Neural crest cell (in vitro differentiated cells): ENCODE measurements at regions not wholly inside any gene's neighbourhood (a gene's known extent, or its start where the extent isn't known, plus 50 kb on each side); places are given as distances from the start of the nearest gene placed in this dataset.

Experiments used
- DNase-seq: peaks from one replicate; pipeline ENCODE4 v3.0.0; 2021; ENCODE audit warnings: low read depth, mixed read lengths, low spot score
- H3K27ac Mint-ChIP-seq: one replicate; pipeline ENCODE4 v1.8.0; 2021; ENCODE audit warnings: mild to moderate bottlenecking, mixed read lengths; ENCODE audit not compliant: unreplicated experiment
- H3K27me3 Mint-ChIP-seq: 2 replicates; pipeline ENCODE4 v1.8.0; 2021; ENCODE audit warnings: low read depth, mild to moderate bottlenecking, mixed read lengths
- H3K36me3 Mint-ChIP-seq: 2 replicates; pipeline ENCODE4 v1.8.0; 2021; ENCODE audit warnings: low read depth, mild to moderate bottlenecking, mixed read lengths
- H3K4me1 Mint-ChIP-seq: 2 replicates; pipeline ENCODE4 v1.8.0; 2021; ENCODE audit warnings: mixed read lengths
- H3K4me3 Mint-ChIP-seq: one replicate; pipeline ENCODE4 v1.8.0; 2021; ENCODE audit warnings: mild to moderate bottlenecking, mixed read lengths
- H3K9me3 Mint-ChIP-seq: 2 replicates; pipeline ENCODE4 v1.8.0; 2021; ENCODE audit warnings: mixed read lengths
- TF ChIP-seq, protein P1 (sequence below): fragments of 200-600 bp; sonication (generic); conservative IDR thresholded peaks from 2 replicates; pipeline ENCODE4 v1.5.0; 2021; ENCODE audit warnings: antibody characterized with exemption, mild to moderate bottlenecking

GRCh38 chr15:70197318-70197944 is 99.7 kb upstream of the TLE3 start:
- Mint-ChIP-seq H3K27ac (no peak overlapping the region), H3K9me3 (no peaks in the 10 kb centered on the region), H3K4me1 (peaks cover 39% of the 10 kb centered on the region), H3K36me3 (no peaks in the 10 kb centered on the region), H3K27me3 (peaks cover 9% of the 10 kb centered on the region), H3K4me3 (no peak overlapping the region)
- no peak for DNase-seq
- TF ChIP-seq, protein P1, sequence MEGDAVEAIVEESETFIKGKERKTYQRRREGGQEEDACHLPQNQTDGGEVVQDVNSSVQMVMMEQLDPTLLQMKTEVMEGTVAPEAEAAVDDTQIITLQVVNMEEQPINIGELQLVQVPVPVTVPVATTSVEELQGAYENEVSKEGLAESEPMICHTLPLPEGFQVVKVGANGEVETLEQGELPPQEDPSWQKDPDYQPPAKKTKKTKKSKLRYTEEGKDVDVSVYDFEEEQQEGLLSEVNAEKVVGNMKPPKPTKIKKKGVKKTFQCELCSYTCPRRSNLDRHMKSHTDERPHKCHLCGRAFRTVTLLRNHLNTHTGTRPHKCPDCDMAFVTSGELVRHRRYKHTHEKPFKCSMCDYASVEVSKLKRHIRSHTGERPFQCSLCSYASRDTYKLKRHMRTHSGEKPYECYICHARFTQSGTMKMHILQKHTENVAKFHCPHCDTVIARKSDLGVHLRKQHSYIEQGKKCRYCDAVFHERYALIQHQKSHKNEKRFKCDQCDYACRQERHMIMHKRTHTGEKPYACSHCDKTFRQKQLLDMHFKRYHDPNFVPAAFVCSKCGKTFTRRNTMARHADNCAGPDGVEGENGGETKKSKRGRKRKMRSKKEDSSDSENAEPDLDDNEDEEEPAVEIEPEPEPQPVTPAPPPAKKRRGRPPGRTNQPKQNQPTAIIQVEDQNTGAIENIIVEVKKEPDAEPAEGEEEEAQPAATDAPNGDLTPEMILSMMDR = no peak

- H3K9me3 Mint-ChIP-seq = peaks cover 3% of the 10 kb centered on the region
- peaks cover 9% of the 10 kb centered on the region for H3K27me3 Mint-ChIP-seq
- H3K27ac Mint-ChIP-seq = peak overlapping the region; percentile 11
- DNase-seq = no peak
- peak overlapping the region; percentile 2 for H3K4me3 Mint-ChIP-seq
- peaks cover 40% of the 10 kb centered on the region for H3K4me1 Mint-ChIP-seq
- no peaks in the 10 kb centered on the region for H3K36me3 Mint-ChIP-seq
- TF ChIP-seq, protein P1 = no peak
Measured at GRCh38 chr15:70196372-70197316, 98.9 kb upstream of the TLE3 start.

DNA sequence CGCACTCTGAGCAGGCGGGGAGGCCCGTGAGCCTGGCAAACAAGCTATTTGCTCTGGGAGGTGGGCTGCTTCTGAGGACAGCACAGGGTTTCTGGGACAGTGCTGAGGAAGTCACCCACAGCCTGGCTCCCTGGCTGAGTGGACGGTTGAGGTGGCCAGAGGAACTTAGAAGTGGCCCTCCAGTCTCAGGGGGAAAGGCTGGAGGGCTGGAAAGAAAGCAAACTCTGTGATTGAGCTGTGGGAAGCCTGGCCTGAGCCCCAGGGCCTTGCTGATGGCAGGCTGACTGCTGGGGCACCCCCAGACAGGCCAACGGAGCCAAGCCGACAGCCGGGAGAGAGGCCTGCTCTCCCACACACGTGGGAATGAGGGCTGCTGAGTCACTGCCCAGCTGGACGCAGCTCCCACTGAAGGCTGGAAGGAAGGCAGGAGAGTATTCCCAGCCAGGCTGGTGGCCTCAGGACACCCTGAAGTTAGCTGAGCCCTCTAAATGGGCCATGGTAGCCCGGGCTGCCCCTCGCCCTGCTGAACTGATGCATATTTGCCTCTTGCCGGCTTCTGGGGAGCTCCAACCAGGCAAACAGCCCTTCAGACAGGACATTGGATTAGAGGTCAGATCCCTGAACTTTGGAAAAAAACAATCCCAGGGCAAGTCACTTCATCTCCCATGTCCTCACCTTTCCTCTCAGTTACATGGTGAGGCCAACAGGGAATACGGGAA is 98.0 kb upstream of the TLE3 start:
- H3K27ac Mint-ChIP-seq = no peak overlapping the region

GRCh38 chr15:70195171-70195570 is 97.5 kb upstream of the TLE3 start:
- no peak for DNase-seq
- Mint-ChIP-seq H3K4me3 (no peak overlapping the region), H3K36me3 (no peaks in the 10 kb centered on the region), H3K9me3 (peaks cover 3% of the 10 kb centered on the region), H3K27ac (no peak overlapping the region), H3K4me1 (peaks cover 40% of the 10 kb centered on the region), H3K27me3 (peaks cover 9% of the 10 kb centered on the region)
- TF ChIP-seq, protein P1 = no peak

More for the DNA sequence above, 98.0 kb upstream of the TLE3 start:
- TF ChIP-seq, protein P1 = no peak
- DNase-seq = no peak
- Mint-ChIP-seq H3K36me3 (no peaks in the 10 kb centered on the region), H3K4me3 (no peak overlapping the region), H3K27me3 (peaks cover 9% of the 10 kb centered on the region), H3K4me1 (peaks cover 40% of the 10 kb centered on the region), H3K9me3 (peaks cover 3% of the 10 kb centered on the region)

DNA sequence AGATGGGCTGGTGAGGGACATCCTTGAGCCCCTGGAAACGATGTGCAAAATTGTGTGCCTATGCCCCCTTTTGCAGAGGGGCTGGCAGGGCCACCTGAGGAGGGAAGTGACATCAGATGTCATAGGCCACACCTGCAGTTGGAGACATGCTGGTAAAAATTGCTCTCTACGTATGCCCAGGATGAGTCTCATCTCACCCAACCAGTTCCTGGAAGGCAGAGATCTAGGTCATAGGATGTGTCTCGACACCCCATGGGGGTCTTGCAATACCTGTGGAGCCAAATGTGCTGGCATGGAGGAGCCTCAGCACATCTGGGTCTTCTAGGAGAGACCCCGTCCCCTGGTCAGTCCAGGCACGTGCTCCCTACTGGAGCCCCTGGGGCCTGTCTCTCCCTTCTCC is 96.5 kb upstream of the TLE3 start:
- TF ChIP-seq, protein P1 = no peak
- DNase-seq = no peak
- Mint-ChIP-seq H3K4me3 (no peak overlapping the region), H3K36me3 (no peaks in the 10 kb centered on the region), H3K4me1 (peaks cover 32% of the 10 kb centered on the region), H3K27ac (no peak overlapping the region), H3K27me3 (peaks cover 7% of the 10 kb centered on the region), H3K9me3 (peaks cover 3% of the 10 kb centered on the region)
